ENCODE measurements at regions not wholly inside any gene's neighbourhood (a gene's known extent, or its start where the extent isn't known, plus 50 kb on each side); places are given as distances from the start of the nearest gene placed in this dataset.

- TF ChIP-seq EZH2 (IDR thresholded peaks at IDR 0.05; ENCODE audit: low read length, unreplicated experiment) (no peak), CTCF (conservative IDR thresholded peaks at IDR 0.05; ENCODE audit: low read depth, low read length) (no peak), EZH2phosphoT487 (IDR thresholded peaks at IDR 0.05; ENCODE audit: borderline replicate concordance, low read length) (no peak)
Observed at GRCh38 chr2:124995185-124995912, 970.3 kb downstream of the CNTNAP5 start.
